ENCODE measurements at regions not wholly inside any gene's neighbourhood (a gene's known extent, or its start where the extent isn't known, plus 50 kb on each side); places are given as distances from the start of the nearest gene placed in this dataset.
"Not testable (repeated sequence)": the region's sequence is repeated elsewhere in the genome, so short reads cannot be mapped to it uniquely, and the experiment has no call there.

DNA sequence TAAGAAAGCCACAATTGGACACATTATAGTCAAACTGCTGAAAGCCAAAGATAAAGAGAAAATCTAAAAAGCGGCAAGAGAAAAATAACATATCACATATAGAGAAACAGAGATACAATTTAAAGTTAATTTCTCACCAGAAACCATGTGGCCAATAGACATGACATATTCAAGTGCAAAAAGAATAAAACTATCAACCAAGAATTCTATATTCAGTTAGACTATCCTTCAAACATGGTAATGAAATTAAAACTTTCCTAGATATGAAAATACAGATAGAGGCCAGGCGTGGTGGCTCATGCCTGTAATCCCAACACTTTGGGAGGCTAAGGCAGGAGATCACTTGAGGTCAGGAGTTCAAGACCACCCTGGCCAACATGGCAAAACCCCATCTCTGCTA, 129.1 kb upstream of the RNF32 start:
- H3K4me1 Mint-ChIP-seq (ENCODE audit: low read depth) = no peaks in the 10 kb centered on the region
- no peak overlapping the region for H3K27ac Mint-ChIP-seq
- H3K36me3 Mint-ChIP-seq = peaks cover 15% of the 10 kb centered on the region
- H3K9me3 Mint-ChIP-seq (ENCODE audit: low read depth) = peaks cover 31% of the 10 kb centered on the region
- peaks cover 10% of the 10 kb centered on the region for H3K27me3 Mint-ChIP-seq
- H3K4me3 Mint-ChIP-seq = no peak overlapping the region

- H3K9me3 Mint-ChIP-seq (ENCODE audit: low read depth) = peaks cover 31% of the 10 kb centered on the region
Measured at GRCh38 chr7:156510966-156511365, 129.6 kb upstream of the RNF32 start.

GRCh38 chr7:156509216-156509615, 131.4 kb upstream of the RNF32 start:
- Mint-ChIP-seq H3K4me3 (no peak overlapping the region), H3K27ac (no peak overlapping the region), H3K4me1 (ENCODE audit: low read depth) (no peaks in the 10 kb centered on the region), H3K9me3 (ENCODE audit: low read depth) (peaks cover 31% of the 10 kb centered on the region), H3K36me3 (peaks cover 15% of the 10 kb centered on the region), H3K27me3 (peaks cover 14% of the 10 kb centered on the region)

More at GRCh38 chr7:156510966-156511365, 129.6 kb upstream of the RNF32 start:
- Mint-ChIP-seq H3K4me1 (ENCODE audit: low read depth) (no peaks in the 10 kb centered on the region), H3K4me3 (no peak overlapping the region), H3K36me3 (peaks cover 15% of the 10 kb centered on the region), H3K27ac (no peak overlapping the region), H3K27me3 (peaks cover 10% of the 10 kb centered on the region)

DNA sequence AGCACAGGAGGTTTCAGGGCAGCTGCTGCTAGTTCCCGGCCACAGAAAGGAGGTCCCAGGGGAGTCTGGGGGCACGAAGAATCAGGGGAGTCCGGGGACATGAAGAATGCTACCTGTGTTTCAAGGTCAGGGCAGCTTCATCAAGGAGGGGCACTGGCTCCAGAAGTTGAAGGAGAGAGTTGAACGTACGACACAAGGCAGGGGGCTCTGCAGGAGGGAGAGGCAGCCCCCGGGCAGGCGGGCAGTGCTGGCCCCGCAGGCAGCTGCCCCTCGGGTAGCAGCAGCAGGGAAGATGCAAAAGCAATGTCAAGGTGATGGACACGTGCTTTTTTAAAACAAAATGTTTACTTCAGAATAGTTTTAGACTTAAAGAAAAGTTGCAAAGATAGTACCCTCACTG, 134.7 kb upstream of the RNF32 start:
- H3K9me3 Mint-ChIP-seq (ENCODE audit: low read depth) = peaks cover 22% of the 10 kb centered on the region
- H3K27ac Mint-ChIP-seq = no peak overlapping the region
- peaks cover 10% of the 10 kb centered on the region for H3K36me3 Mint-ChIP-seq
- H3K4me1 Mint-ChIP-seq (ENCODE audit: low read depth) = no peaks in the 10 kb centered on the region
- peaks cover 12% of the 10 kb centered on the region for H3K27me3 Mint-ChIP-seq
- H3K4me3 Mint-ChIP-seq = no peak overlapping the region

GRCh38 chr7:156504687-156505545, 135.7 kb upstream of the RNF32 start:
- Mint-ChIP-seq H3K9me3 (ENCODE audit: low read depth) (peaks cover 13% of the 10 kb centered on the region), H3K36me3 (peaks cover 9% of the 10 kb centered on the region), H3K27ac (no peak overlapping the region), H3K4me1 (ENCODE audit: low read depth) (no peaks in the 10 kb centered on the region), H3K4me3 (no peak overlapping the region), H3K27me3 (peaks cover 12% of the 10 kb centered on the region)

DNA sequence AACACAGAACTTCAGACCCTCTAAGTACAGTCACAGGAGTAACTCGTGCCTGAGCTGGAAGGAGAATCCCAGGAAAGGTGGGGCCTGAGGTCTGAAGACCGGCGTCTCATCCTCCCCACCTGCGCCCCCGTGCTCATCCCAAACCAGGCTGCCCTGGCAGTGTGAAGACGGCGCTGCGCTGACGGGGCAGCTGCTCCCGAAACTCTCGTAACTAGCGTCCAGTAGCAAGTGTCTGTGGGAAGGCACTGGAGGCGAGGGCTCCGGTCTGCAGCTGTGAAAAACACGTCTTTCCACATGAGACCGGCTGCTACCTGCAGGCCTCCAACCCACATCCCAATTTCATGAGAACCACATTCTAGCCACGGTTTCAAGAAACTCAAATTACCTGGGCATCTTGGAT, 136.6 kb upstream of the RNF32 start:
- no peak overlapping the region for H3K4me3 Mint-ChIP-seq
- peaks cover 4% of the 10 kb centered on the region for H3K9me3 Mint-ChIP-seq (ENCODE audit: low read depth)

GRCh38 chr7:156503196-156503595, 137.4 kb upstream of the RNF32 start:
- Mint-ChIP-seq H3K4me3 (no peak overlapping the region), H3K4me1 (ENCODE audit: low read depth) (no peaks in the 10 kb centered on the region), H3K27me3 (peaks cover 6% of the 10 kb centered on the region), H3K27ac (no peak overlapping the region), H3K9me3 (ENCODE audit: low read depth) (no peaks in the 10 kb centered on the region), H3K36me3 (no peaks in the 10 kb centered on the region)

More for the DNA sequence above, 136.6 kb upstream of the RNF32 start:
- Mint-ChIP-seq H3K27me3 (peaks cover 9% of the 10 kb centered on the region), H3K27ac (no peak overlapping the region), H3K4me1 (ENCODE audit: low read depth) (no peaks in the 10 kb centered on the region), H3K36me3 (peaks cover 4% of the 10 kb centered on the region)

DNA sequence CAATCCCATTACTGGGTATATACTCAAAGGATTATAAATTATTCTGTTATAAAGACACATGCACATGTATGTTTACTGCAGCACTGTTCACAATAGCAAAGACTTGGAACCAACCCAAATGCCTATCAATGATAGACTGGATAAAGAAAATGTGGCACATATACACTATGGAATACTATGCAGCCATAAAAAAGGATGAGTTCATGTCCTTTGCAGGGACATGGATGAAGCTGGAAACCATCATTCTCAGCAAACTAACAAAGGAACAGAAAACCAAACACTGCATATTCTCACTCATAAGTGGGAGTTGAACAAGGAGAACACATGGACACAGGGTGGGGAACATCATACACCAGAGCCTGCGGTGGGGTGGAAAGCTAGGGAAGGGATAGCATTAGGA, 138.8 kb upstream of the RNF32 start:
- H3K27me3 Mint-ChIP-seq; H3K27ac Mint-ChIP-seq; H3K36me3 Mint-ChIP-seq; H3K4me3 Mint-ChIP-seq; H3K9me3 Mint-ChIP-seq (ENCODE audit: low read depth); H3K4me1 Mint-ChIP-seq (ENCODE audit: low read depth): not testable (repeated sequence)

DNA sequence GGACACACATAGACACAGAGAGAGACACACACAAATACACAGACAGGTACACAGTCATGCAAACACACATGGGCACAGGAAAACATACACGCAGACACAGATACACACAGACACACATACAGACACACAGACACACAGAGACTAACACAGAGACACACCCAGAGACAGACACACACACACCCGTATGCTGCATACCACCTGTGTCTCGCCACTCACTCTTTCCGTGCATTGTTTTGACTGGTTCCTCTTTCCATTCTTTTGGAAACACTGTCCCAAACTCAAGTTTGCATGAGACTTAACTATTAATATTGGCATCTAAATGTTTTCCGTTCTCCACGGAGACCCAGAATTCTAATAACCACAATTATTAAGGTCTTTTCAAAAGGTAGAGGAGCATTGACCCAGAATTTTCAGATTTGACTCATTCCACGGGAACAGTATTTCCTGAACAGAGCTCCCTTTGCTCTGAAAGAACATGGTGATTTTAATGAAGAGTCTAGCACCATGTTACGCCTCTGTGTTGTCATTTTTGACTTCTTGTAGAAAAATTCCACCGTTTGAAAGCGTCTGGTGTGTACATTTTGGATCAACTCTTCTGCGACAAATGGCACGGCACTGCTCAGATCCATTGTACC, 141.2 kb upstream of the RNF32 start:
- H3K9me3 Mint-ChIP-seq (ENCODE audit: low read depth) = no peaks in the 10 kb centered on the region
- no peaks in the 10 kb centered on the region for H3K27me3 Mint-ChIP-seq
- no peaks in the 10 kb centered on the region for H3K4me1 Mint-ChIP-seq (ENCODE audit: low read depth)
- H3K27ac Mint-ChIP-seq = no peak overlapping the region
- H3K36me3 Mint-ChIP-seq = no peaks in the 10 kb centered on the region
- H3K4me3 Mint-ChIP-seq = no peak overlapping the region

DNA sequence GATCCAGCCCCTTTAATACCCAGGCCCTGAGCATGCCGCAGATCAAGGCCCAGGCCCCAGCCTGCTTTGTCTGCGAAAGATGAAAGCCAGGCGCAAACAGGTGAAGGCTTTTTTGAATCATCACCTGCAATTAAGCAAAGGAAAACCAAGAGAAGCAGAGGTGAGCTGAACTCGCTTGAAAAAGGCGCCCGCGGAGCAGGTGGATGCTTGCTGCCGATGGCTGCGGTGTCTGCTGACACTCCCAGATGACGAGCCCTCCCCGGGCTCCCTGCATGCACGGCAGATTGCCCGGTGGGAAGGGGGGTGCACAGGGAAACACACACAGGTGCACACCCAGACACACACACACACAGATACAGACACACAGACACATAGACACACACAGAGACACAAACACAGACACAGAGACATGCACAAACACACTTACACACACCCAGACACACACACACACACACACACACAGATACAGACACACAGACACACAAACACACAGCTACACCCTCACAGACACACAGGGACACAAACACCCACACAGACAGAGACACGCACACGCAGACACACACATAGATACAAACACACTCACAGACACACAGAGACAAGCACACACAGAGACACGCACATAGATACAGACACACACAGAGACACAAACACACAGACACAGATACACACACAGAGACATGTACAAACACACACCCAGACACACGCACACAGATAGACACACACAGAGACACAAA, 142.6 kb upstream of the RNF32 start:
- H3K36me3 Mint-ChIP-seq = no peaks in the 10 kb centered on the region
- no peaks in the 10 kb centered on the region for H3K27me3 Mint-ChIP-seq
- no peaks in the 10 kb centered on the region for H3K4me1 Mint-ChIP-seq (ENCODE audit: low read depth)
- H3K4me3 Mint-ChIP-seq = no peak overlapping the region
- no peak overlapping the region for H3K27ac Mint-ChIP-seq
- no peaks in the 10 kb centered on the region for H3K9me3 Mint-ChIP-seq (ENCODE audit: low read depth)

DNA sequence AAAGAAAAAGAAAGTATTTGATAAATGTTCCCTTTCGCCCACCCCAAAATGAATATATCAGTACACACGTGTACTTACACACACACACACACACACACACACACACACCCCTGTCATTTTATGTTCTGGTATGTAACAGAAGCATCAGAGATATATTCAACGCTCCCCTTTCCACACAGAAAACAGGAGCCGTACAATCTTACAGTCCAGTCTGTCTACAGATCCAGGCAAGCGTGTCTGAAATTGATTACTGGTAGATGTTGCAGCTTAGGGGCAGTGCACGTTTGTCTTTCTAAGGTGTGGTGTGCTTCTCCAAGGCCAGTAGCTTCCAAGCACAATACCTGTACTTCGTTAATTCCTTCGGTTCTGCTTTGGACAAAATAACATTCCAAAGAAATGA, 143.7 kb upstream of the RNF32 start:
- Mint-ChIP-seq H3K9me3 (ENCODE audit: low read depth) (no peaks in the 10 kb centered on the region), H3K4me1 (ENCODE audit: low read depth) (no peaks in the 10 kb centered on the region), H3K27ac (no peak overlapping the region), H3K27me3 (peaks cover 2% of the 10 kb centered on the region), H3K36me3 (no peaks in the 10 kb centered on the region), H3K4me3 (no peak overlapping the region)

GRCh38 chr7:156496363-156496769, 144.2 kb upstream of the RNF32 start:
- Mint-ChIP-seq H3K36me3 (no peaks in the 10 kb centered on the region), H3K27me3 (peaks cover 2% of the 10 kb centered on the region), H3K4me3 (no peak overlapping the region), H3K9me3 (ENCODE audit: low read depth) (no peaks in the 10 kb centered on the region), H3K27ac (no peak overlapping the region), H3K4me1 (ENCODE audit: low read depth) (no peaks in the 10 kb centered on the region)

GRCh38 chr7:156494960-156495359, 145.6 kb upstream of the RNF32 start:
- peaks cover 2% of the 10 kb centered on the region for H3K27me3 Mint-ChIP-seq
- no peaks in the 10 kb centered on the region for H3K4me1 Mint-ChIP-seq (ENCODE audit: low read depth)
- no peak overlapping the region for H3K4me3 Mint-ChIP-seq
- H3K27ac Mint-ChIP-seq = no peak overlapping the region
- H3K36me3 Mint-ChIP-seq = no peaks in the 10 kb centered on the region
- H3K9me3 Mint-ChIP-seq (ENCODE audit: low read depth) = no peaks in the 10 kb centered on the region

DNA sequence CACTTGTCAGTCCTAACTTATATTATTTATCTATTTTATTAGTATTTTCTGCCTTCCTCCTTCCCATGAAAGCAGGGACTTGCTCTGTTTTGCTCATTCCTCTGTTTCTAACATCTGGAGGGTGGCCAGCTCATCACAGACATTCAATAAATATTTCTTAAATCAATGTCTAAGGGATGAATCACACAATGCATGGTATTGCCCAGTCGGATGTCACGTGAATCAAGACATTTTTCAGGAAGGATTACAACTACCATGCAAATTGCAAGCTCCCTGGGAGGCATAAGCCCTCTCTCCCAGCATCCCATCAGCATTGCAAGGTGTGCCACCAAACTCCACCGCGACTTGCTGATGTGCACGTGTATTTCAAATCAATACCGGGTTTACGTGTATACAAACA, 146.6 kb upstream of the RNF32 start:
- H3K4me3 Mint-ChIP-seq = no peak overlapping the region

GRCh38 chr7:156492170-156492569, 148.4 kb upstream of the RNF32 start:
- Mint-ChIP-seq H3K9me3 (ENCODE audit: low read depth) (no peaks in the 10 kb centered on the region), H3K27me3 (peaks cover 3% of the 10 kb centered on the region), H3K4me3 (no peak overlapping the region), H3K4me1 (ENCODE audit: low read depth) (no peaks in the 10 kb centered on the region), H3K27ac (no peak overlapping the region), H3K36me3 (no peaks in the 10 kb centered on the region)

More for the DNA sequence above, 146.6 kb upstream of the RNF32 start:
- no peak overlapping the region for H3K27ac Mint-ChIP-seq
- no peaks in the 10 kb centered on the region for H3K4me1 Mint-ChIP-seq (ENCODE audit: low read depth)
- no peaks in the 10 kb centered on the region for H3K36me3 Mint-ChIP-seq
- H3K27me3 Mint-ChIP-seq = peaks cover 2% of the 10 kb centered on the region
- H3K9me3 Mint-ChIP-seq (ENCODE audit: low read depth) = no peaks in the 10 kb centered on the region
